RWPE1 (cell line): ENCODE measurements at regions not wholly inside any gene's neighbourhood (a gene's known extent, or its start where the extent isn't known, plus 50 kb on each side); places are given as distances from the start of the nearest gene placed in this dataset.

ENCODE experiments used
- CTCF ChIA-PET: fragments of 350-600 bp; sonication (Branson Sonifier 250); formaldehyde crosslinking; extraction: SDS; loops from one replicate; lab custom pipeline; 2021; lab: Yijun Ruan, JAX
- POLR2A ChIA-PET: fragments of 400-600 bp; formaldehyde crosslinking; extraction: SDS; loops from one replicate; lab custom pipeline; 2020; ENCODE audit warnings: antibody characterized with exemption; ENCODE audit not compliant: low non-redundant PET; lab: Yijun Ruan, JAX
- DNase-seq: peaks from one replicate; pipeline ENCODE4 v3.0.0; 2012; ENCODE audit warnings: low spot score
- H3K27ac ChIP-seq: fragments of 450-650 bp; 2 replicates; pipeline ENCODE4 v1.5.1; 2017
- CTCF ChIP-seq: fragments of 450-650 bp; conservative IDR thresholded peaks from 2 replicates; pipeline ENCODE4 v1.5.1; 2017; ENCODE audit warnings: low read depth, mild to moderate bottlenecking

DNA sequence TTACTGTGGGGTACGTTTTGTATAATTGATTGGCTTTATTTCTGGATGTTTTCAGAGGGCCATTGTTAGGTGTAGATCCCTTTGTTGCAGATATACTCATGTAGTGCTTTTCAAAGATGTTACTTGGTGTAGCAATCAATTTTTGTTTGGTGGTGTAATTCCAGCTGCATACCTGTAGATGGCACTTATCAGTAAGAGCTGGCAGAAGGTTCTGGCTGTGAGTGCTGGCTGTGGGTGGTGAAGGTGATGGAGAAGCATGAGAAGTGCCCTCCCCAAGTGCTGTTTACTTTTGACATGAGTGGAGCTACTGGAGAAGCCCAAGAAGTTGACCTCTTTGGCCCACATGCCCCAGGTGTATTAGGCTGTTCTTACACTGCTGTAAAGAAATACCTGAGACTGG, 1074.9 kb downstream of the FAM181B start:
- DNase-seq = peak; percentile 1
- peak; percentile 33 for TF ChIP-seq CTCF
- ChIA-PET POLR2A (no interaction called here), CTCF (interaction anchor here (0.7 kb wide), 1 partner anchor 14 kb away, joined by 5 read pairs; no protein-coding TSS in a partner anchor)
- H3K27ac ChIP-seq = no peak overlapping the region

- no peak overlapping the region for H3K27ac ChIP-seq
- no peak for TF ChIP-seq CTCF
- no peak for DNase-seq
- CTCF ChIA-PET = no interaction called here
- POLR2A ChIA-PET = no interaction called here
These were observed 1078.3 kb downstream of the FAM181B start for GRCh38 chr11:81655351-81655750.

GRCh38 chr11:81647374-81647773, 1086.3 kb downstream of the FAM181B start:
- ChIA-PET POLR2A (no interaction called here), CTCF (interaction anchor here (0.6 kb wide), 1 partner anchor 390 kb away, joined by 4 read pairs; no protein-coding TSS in a partner anchor)
- TF ChIP-seq CTCF = no peak
- H3K27ac ChIP-seq = no peak overlapping the region
- no peak for DNase-seq

GRCh38 chr11:81644239-81644840, 1089.3 kb downstream of the FAM181B start:
- H3K27ac ChIP-seq = no peak overlapping the region
- peak; percentile 68 for TF ChIP-seq CTCF
- CTCF ChIA-PET = interaction anchor here (0.6 to 2.3 kb wide), 2 partner anchors 859 to 1051 kb away, joined by 3 to 8 read pairs; no protein-coding TSS in a partner anchor
- POLR2A ChIA-PET = no interaction called here
- DNase-seq = peak; percentile 36

GRCh38 chr11:81634483-81634882, 1099.2 kb downstream of the FAM181B start:
- no peak overlapping the region for H3K27ac ChIP-seq
- DNase-seq = no peak
- ChIA-PET POLR2A (no interaction called here), CTCF (no interaction called here)
- TF ChIP-seq CTCF = no peak

DNA sequence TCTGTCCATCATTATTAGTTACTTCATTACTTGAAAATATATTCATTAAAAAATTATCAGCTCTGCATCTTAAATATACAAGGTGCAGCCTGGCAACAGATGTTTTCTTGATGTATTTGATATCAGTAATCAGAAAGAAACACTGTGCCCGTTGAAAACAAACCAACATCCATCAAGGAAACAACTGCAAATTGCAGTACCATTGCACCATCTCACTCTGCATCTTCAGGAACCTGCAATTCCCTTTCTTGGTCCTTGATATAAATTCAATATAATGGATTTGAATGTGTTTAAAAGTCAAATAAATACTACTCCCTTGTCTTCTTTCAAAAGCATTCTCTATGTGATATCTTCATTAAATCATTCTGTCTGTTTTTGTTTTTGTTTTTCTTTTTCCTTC, 1131.2 kb downstream of the FAM181B start:
- no peak for TF ChIP-seq CTCF
- no peak for DNase-seq
- H3K27ac ChIP-seq = no peak overlapping the region
- ChIA-PET POLR2A (no interaction called here), CTCF (no interaction called here)
